K562 (cell line): ENCODE measurements at regions not wholly inside any gene's neighbourhood (a gene's known extent, or its start where the extent isn't known, plus 50 kb on each side); places are given as distances from the start of the nearest gene placed in this dataset.

ENCODE experiments used
- ATAC-seq: fragments of 200-7000 bp; cut with Tn5 transposase; 3 replicates; pipeline ENCODE4 v1.9.1; 2020; ENCODE audit warnings: moderate library complexity
- BruUV-seq: library from RNA; stranded (reverse); fragments of 400-500 nt; replicated peaks from 2 replicates; lab custom pipeline; 2021; lab: Mats Ljungman, UMichigan
- CTCF ChIA-PET: fragments of 300-600 bp; formaldehyde crosslinking; extraction: SDS; loops from one replicate; lab custom pipeline; 2021; ENCODE audit warnings: low intra/inter-chr PET ratio; lab: Yijun Ruan, JAX
- POLR2A ChIA-PET: fragments of 300-600, 350-650 bp; sonication (Branson Sonifier 250); formaldehyde crosslinking; extraction: SDS; loops from one replicate; lab custom pipeline; 2021; ENCODE audit warnings: antibody characterized with exemption, inconsistent platforms; lab: Yijun Ruan, JAX
- DNase-seq, 4 experiments: peaks; one replicate each; pipeline versions ENCODE4 v3.0.0 to v3.0.0-alpha.2; 2011 to 2018; ENCODE audit warnings: low spot score in 3 of 4, mixed read lengths in 3 of 4; ENCODE audit errors: extremely low read depth in 1 of 4
- FAIRE-seq: peaks from 2 replicates; lab custom pipeline; 2011; peaks lifted over from hg19 to GRCh38; lab: Jason Lieb, UNC
- H2AFZ ChIP-seq: 2 replicates; pipeline ENCODE4 v1.6.0; 2011; ENCODE audit warnings: low read depth, low read length, control low read depth, inconsistent platforms
- H3K27ac ChIP-seq: fragments of 200-600 bp; 3 replicates; pipeline ENCODE4 v1.8.0; 2011; ENCODE audit warnings: low read depth, mild to moderate bottlenecking, control low read depth, inconsistent platforms, low read length, moderate library complexity, mixed read lengths; ENCODE audit errors: extremely low read depth
- H3K27me3 ChIP-seq, 2 experiments: fragments of 300-600 bp in 1 of 2; 2 replicates in 1 of 2; 3 replicates in 1 of 2; pipeline versions ENCODE4 v1.6.0 to v1.8.0; 2011; ENCODE audit warnings: inconsistent platforms in 2 of 2, low read length in 2 of 2, mild to moderate bottlenecking in 1 of 2, mixed read lengths in 1 of 2, moderate library complexity in 1 of 2; ENCODE audit not compliant: control insufficient read depth in 2 of 2, insufficient read depth in 2 of 2
- H3K36me3 ChIP-seq: fragments of 300-600 bp; 3 replicates; pipeline ENCODE4 v1.8.0; 2011; ENCODE audit warnings: mild to moderate bottlenecking, low read length, inconsistent platforms; ENCODE audit not compliant: control insufficient read depth, insufficient read depth
- H3K4me1 ChIP-seq, 2 experiments: fragments of 200-600 bp in 1 of 2; replicated peaks in 1 of 2; 2 replicates in 1 of 2; 3 replicates in 1 of 2; pipeline versions ENCODE4 v1.5.1 to v1.8.0; 2011; ENCODE audit warnings: inconsistent platforms in 2 of 2, low read length in 2 of 2, mild to moderate bottlenecking in 1 of 2, mixed read lengths in 1 of 2, moderate library complexity in 1 of 2; ENCODE audit not compliant: control insufficient read depth in 2 of 2, insufficient read depth in 2 of 2
- H3K4me2 ChIP-seq: 2 replicates; pipeline ENCODE4 v1.6.1; 2011; ENCODE audit warnings: low read length, control low read depth, inconsistent platforms, mixed read lengths; ENCODE audit not compliant: insufficient read depth
- H3K4me3 ChIP-seq: fragments of 200-600 bp; sonication (generic), shearing (Covaris generic); 2 replicates; pipeline ENCODE4 v1.5.1; 2016; ENCODE audit warnings: control low read depth, inconsistent platforms
- H3K79me2 ChIP-seq: fragments of 200-600 bp; 3 replicates; pipeline ENCODE4 v1.8.0; 2011; ENCODE audit warnings: low read length, inconsistent platforms; ENCODE audit not compliant: control insufficient read depth, insufficient read depth
- H3K9ac ChIP-seq, 2 experiments: 2 replicates each; pipeline versions ENCODE4 v1.6.0 to v1.6.1; 2011; ENCODE audit warnings: low read depth in 2 of 2, low read length in 2 of 2, control low read depth in 1 of 2, inconsistent platforms in 1 of 2, mild to moderate bottlenecking in 1 of 2, mixed read lengths in 1 of 2; ENCODE audit not compliant: insufficient read depth in 1 of 2
- H3K9me1 ChIP-seq: one replicate; pipeline ENCODE4 v1.6.0; 2011; ENCODE audit warnings: inconsistent platforms, mild to moderate bottlenecking, low read length, moderate library complexity; ENCODE audit not compliant: control insufficient read depth, insufficient read depth
- H3K9me3 ChIP-seq: replicated peaks from 2 replicates; pipeline ENCODE4 v1.5.1; 2011; ENCODE audit warnings: low read depth, low read length, inconsistent platforms; ENCODE audit not compliant: control insufficient read depth, insufficient read depth
- H4K20me1 ChIP-seq: replicated peaks from 2 replicates; pipeline ENCODE4 v1.6.1; 2011; ENCODE audit warnings: low read length, inconsistent platforms, mixed read lengths; ENCODE audit not compliant: control insufficient read depth, insufficient read depth
- DNMT1 ChIP-seq: fragments of 450-650 bp; IDR thresholded peaks from 2 replicates; pipeline ENCODE4 v1.6.1; 2016; ENCODE audit warnings: antibody characterized with exemption, mild to moderate bottlenecking
- GTF2A2 ChIP-seq: IDR thresholded peaks from 2 replicates; pipeline ENCODE4 v1.6.1; 2016; ENCODE audit warnings: mild to moderate bottlenecking, missing genetic modification characterization, missing compliant biosample characterization
- MAFG ChIP-seq: fragments of 450-650 bp; conservative IDR thresholded peaks from 2 replicates; pipeline ENCODE4 v1.6.1; 2016; ENCODE audit warnings: missing genetic modification characterization, missing compliant biosample characterization
- MCM3 ChIP-seq: fragments of 450-650 bp; IDR thresholded peaks from 2 replicates; pipeline ENCODE4 v1.6.1; 2016
- PCBP2 ChIP-seq: fragments of 200-400 bp; formaldehyde crosslinking; IDR thresholded peaks from 2 replicates; pipeline ENCODE4 v1.6.1; 2018; ENCODE audit warnings: low read length, low read depth, mild to moderate bottlenecking, moderate library complexity; ENCODE audit not compliant: poor library complexity, severe bottlenecking
- ZBTB7A ChIP-seq: IDR thresholded peaks from 2 replicates; pipeline ENCODE4 v1.6.1; 2011; ENCODE audit warnings: low read depth, mild to moderate bottlenecking, low read length, moderate library complexity, borderline replicate concordance; ENCODE audit not compliant: control insufficient read depth
- ZNF175 ChIP-seq: fragments of 200-800 bp; sonication (Bioruptor generic); IDR thresholded peaks from 2 replicates; pipeline ENCODE4 v1.6.1; 2016; ENCODE audit warnings: low read depth, mild to moderate bottlenecking, missing genetic modification characterization, missing compliant biosample characterization
- ZNF217 ChIP-seq: sonication (generic); formaldehyde crosslinking; IDR thresholded peaks from 2 replicates; pipeline ENCODE4 v1.8.0; 2022; ENCODE audit warnings: mild to moderate bottlenecking, missing genetic modification reagents
- ZNF75A ChIP-seq: fragments of 450-650 bp; formaldehyde crosslinking; IDR thresholded peaks from 2 replicates; pipeline ENCODE4 v1.4.0; 2020; ENCODE audit warnings: mild to moderate bottlenecking
- WGBS: fragments of 100-300 bp; shearing (Covaris generic); methylation state at CpG from one replicate; pipeline ENCODE4 v1.1.6; 2016; ENCODE audit warnings: low coverage, mixed read lengths; ENCODE audit not compliant: insufficient coverage; ENCODE audit errors: missing lambda C conversion rate; 5-methylcytosine and 5-hydroxymethylcytosine counted together
- in situ Hi-C: fragments of 300-500 bp; cut with MboI; formaldehyde crosslinking; loops from 4 replicates; pipeline ENCODE4 v1.15.0; 2018; ENCODE audit warnings: inconsistent platforms, mixed read lengths
- intact Hi-C: fragments of 100-400 bp; cut with micrococcal nuclease; formaldehyde crosslinking; loops from 2 replicates; pipeline ENCODE4 v1.14.2; 2022
- TF ChIP-seq, protein P1 (sequence below), 2 experiments: fragments of 450-650 bp; conservative IDR thresholded peaks; 2 replicates each; pipeline ENCODE4 v1.6.1; 2017; ENCODE audit warnings: mild to moderate bottlenecking in 2 of 2, moderate library complexity in 2 of 2
- TF ChIP-seq, protein P2 (sequence below), 2 experiments: IDR thresholded peaks; 2 replicates each; pipeline ENCODE4 v1.6.1; 2012; ENCODE audit warnings: improper control_type of control experiment in 2 of 2, low read depth in 2 of 2, low read length in 2 of 2, borderline replicate concordance in 1 of 2
- TF ChIP-seq, protein P3 (sequence below): fragments of 250-450 bp; sonication (Bioruptor Pico); IDR thresholded peaks from 2 replicates; pipeline ENCODE4 v1.5.0; 2021; ENCODE audit warnings: mild to moderate bottlenecking, moderate library complexity
- TF ChIP-seq, protein P4 (sequence below): fragments of 150-350 bp; conservative IDR thresholded peaks from 2 replicates; pipeline ENCODE4 v1.6.1; 2014; ENCODE audit warnings: low read length

DNA sequence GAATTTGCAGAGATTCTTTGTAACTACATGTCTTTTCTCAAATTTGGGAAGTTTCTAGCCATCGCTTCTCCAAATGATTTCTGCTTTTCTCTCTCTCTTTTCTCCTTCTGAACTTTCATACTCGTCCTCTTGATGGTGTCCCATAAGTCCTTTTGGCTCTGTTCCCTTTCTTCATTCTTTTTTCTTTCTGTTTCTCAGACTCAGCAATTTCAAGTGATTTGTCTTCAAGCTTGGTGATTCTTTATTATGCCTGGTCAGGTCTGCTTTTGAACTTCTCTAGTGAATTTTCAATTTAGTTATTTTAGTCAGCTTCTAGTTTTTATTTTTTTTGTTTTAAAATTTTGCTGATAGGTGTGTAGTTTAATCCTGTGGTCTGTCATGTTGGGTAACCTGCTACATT lies 57.6 kb upstream of the EEF1E1 start:
- no peak for FAIRE-seq
- Histone ChIP-seq H4K20me1 (no peaks in the 10 kb centered on the region), H2AFZ (no peak overlapping the region), H3K4me3 (no peak overlapping the region), H3K9me1 (no peaks in the 10 kb centered on the region), H3K9ac (no peak overlapping the region), H3K4me1 (peaks cover 0 to 4% of the 10 kb centered on the region in 2 experiments; a peak in 1 of 5 replicates), H3K79me2 (no peaks in the 10 kb centered on the region), H3K27ac (no peak overlapping the region), H3K36me3 (no peaks in the 10 kb centered on the region), H3K4me2 (no peak overlapping the region), H3K27me3 (no peaks in the 10 kb centered on the region), H3K9me3 (no peaks in the 10 kb centered on the region)
- intact Hi-C loops (no loop called here), in situ Hi-C loops (no loop called here)
- POLR2A ChIA-PET, result no interaction called here
- no peak for DNase-seq
- CTCF ChIA-PET, result no interaction called here
- WGBS, result 0% methylated on average over 2 of the region's 2 CpGs
- no peak for ATAC-seq
- BruUV-seq, result no TSS peak
- TF ChIP-seq MAFG (tag), result peak; percentile 45; the same call in 1 of the 2 replicates
- TF ChIP-seq ZNF75A (CRISPR knock-in tag), result no peak
- TF ChIP-seq, protein P1, sequence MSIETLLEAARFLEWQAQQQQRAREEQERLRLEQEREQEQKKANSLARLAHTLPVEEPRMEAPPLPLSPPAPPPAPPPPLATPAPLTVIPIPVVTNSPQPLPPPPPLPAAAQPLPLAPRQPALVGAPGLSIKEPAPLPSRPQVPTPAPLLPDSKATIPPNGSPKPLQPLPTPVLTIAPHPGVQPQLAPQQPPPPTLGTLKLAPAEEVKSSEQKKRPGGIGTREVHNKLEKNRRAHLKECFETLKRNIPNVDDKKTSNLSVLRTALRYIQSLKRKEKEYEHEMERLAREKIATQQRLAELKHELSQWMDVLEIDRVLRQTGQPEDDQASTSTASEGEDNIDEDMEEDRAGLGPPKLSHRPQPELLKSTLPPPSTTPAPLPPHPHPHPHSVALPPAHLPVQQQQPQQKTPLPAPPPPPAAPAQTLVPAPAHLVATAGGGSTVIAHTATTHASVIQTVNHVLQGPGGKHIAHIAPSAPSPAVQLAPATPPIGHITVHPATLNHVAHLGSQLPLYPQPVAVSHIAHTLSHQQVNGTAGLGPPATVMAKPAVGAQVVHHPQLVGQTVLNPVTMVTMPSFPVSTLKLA (conservative IDR thresholded peaks at IDR 0.05), result no peak
- TF ChIP-seq ZNF175 (CRISPR knock-in tag), result no peak
- TF ChIP-seq PCBP2, result no peak
- TF ChIP-seq DNMT1, result no peak
- TF ChIP-seq, protein P2, sequence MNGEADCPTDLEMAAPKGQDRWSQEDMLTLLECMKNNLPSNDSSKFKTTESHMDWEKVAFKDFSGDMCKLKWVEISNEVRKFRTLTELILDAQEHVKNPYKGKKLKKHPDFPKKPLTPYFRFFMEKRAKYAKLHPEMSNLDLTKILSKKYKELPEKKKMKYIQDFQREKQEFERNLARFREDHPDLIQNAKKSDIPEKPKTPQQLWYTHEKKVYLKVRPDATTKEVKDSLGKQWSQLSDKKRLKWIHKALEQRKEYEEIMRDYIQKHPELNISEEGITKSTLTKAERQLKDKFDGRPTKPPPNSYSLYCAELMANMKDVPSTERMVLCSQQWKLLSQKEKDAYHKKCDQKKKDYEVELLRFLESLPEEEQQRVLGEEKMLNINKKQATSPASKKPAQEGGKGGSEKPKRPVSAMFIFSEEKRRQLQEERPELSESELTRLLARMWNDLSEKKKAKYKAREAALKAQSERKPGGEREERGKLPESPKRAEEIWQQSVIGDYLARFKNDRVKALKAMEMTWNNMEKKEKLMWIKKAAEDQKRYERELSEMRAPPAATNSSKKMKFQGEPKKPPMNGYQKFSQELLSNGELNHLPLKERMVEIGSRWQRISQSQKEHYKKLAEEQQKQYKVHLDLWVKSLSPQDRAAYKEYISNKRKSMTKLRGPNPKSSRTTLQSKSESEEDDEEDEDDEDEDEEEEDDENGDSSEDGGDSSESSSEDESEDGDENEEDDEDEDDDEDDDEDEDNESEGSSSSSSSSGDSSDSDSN (IDR thresholded peaks at IDR 0.05; ENCODE audit: borderline replicate concordance in 1 of 2, low read depth in 2 of 2, low read length in 2 of 2), result no peak
- TF ChIP-seq ZNF217, result no peak
- no peak for TF ChIP-seq ZBTB7A
- no peak for TF ChIP-seq GTF2A2 (tag)
- no peak for TF ChIP-seq MCM3
- TF ChIP-seq, protein P3, sequence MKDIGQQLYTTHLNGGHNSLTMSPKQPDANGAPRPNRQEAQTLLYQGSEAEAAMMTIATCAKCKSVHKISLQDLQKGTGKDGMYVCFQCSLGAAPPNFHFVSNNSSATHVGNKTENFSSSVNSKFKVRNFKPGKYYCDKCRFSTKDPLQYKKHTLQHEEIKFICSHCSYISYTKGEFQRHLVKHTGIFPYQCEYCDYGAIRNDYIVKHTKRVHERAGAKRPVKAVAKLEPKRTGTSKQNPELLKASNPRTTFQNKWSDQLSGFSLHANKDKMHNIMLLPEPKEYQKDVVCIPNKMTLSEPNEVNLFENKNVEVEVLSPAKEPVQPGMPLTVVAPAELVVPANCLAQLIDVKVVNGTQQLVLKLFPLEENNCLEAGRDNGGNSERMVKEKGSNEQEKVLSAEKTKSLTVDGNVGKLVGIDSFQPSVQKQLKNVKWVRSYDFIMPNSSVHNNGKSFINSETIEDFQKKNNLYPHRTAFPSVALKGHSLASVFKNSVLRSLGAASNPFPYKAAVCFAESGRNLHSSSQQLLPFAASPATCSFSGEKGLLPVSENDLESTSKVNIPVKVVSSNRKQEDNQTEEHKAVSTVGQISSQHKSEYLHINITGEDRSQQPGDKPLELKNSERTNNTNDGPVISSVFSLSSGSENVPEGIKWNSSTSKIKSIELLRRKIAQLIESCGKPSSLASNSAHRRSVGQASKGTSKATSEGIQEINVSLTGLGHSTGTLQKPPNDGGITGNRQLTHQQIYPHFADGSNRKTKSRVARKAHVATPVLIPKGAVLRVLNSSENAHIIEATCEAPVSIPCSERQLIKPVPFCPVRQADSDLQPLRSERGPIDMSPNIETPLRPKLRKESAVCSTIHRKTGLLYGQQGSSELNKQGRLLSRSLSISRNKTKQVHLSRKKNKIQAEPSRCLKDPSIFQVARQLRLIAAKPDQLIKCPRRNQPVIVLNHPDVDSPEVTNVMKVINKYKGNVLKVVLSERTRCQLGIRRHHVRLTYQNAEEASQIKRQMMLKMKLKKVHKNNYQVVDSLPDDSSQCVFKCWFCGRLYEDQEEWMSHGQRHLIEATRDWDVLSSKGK, result no peak
- TF ChIP-seq, protein P4, sequence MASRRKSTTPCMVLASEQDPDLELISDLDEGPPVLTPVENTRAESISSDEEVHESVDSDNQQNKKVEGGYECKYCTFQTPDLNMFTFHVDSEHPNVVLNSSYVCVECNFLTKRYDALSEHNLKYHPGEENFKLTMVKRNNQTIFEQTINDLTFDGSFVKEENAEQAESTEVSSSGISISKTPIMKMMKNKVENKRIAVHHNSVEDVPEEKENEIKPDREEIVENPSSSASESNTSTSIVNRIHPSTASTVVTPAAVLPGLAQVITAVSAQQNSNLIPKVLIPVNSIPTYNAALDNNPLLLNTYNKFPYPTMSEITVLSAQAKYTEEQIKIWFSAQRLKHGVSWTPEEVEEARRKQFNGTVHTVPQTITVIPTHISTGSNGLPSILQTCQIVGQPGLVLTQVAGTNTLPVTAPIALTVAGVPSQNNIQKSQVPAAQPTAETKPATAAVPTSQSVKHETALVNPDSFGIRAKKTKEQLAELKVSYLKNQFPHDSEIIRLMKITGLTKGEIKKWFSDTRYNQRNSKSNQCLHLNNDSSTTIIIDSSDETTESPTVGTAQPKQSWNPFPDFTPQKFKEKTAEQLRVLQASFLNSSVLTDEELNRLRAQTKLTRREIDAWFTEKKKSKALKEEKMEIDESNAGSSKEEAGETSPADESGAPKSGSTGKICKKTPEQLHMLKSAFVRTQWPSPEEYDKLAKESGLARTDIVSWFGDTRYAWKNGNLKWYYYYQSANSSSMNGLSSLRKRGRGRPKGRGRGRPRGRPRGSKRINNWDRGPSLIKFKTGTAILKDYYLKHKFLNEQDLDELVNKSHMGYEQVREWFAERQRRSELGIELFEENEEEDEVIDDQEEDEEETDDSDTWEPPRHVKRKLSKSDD, result no peak
